ENCODE measurements at regions not wholly inside any gene's neighbourhood (a gene's known extent, or its start where the extent isn't known, plus 50 kb on each side); places are given as distances from the start of the nearest gene placed in this dataset.

- TF ChIP-seq DZIP1 (CRISPR knock-in tag; IDR thresholded peaks at IDR 0.05) = no peak
- no peak for TF ChIP-seq HDAC1 (CRISPR knock-in tag; IDR thresholded peaks at IDR 0.05)
- TF ChIP-seq SIN3B (IDR thresholded peaks at IDR 0.05; ENCODE audit: low read length) = no peak
- no peak for TF ChIP-seq PTBP1 (IDR thresholded peaks at IDR 0.05; ENCODE audit: low read depth, low read length, poor library complexity, severe bottlenecking)
- 0 out of 2 replicates have a peak, but pooled peaks have one; percentile 22 for TF ChIP-seq MED1 (CRISPR knock-in tag; IDR thresholded peaks at IDR 0.05)
- no peak for TF ChIP-seq ZMAT3 (CRISPR knock-in tag; conservative IDR thresholded peaks at IDR 0.05)
- peak; percentile 49 for TF ChIP-seq SAP130 (CRISPR knock-in tag; IDR thresholded peaks at IDR 0.05; ENCODE audit: low read depth)
- no peak for TF ChIP-seq TFDP2 (CRISPR knock-in tag; IDR thresholded peaks at IDR 0.05)
- no peak for TF ChIP-seq JDP2 (CRISPR knock-in tag; IDR thresholded peaks at IDR 0.05; ENCODE audit: borderline replicate concordance)
- peak; percentile 56 for TF ChIP-seq ARID5B (CRISPR knock-in tag; IDR thresholded peaks at IDR 0.05)
- no peak for TF ChIP-seq KDM6A (CRISPR knock-in tag; IDR thresholded peaks at IDR 0.05; ENCODE audit: low read depth)
- no peak for TF ChIP-seq RFX3 (CRISPR knock-in tag; IDR thresholded peaks at IDR 0.05)
- no peak for TF ChIP-seq XBP1 (CRISPR knock-in tag; IDR thresholded peaks at IDR 0.05)
- TF ChIP-seq ZNF598 (CRISPR knock-in tag; IDR thresholded peaks at IDR 0.05; ENCODE audit: borderline replicate concordance) = no peak
- TF ChIP-seq ZNF709 (CRISPR knock-in tag; IDR thresholded peaks at IDR 0.05) = no peak
- no peak for TF ChIP-seq TFDP1 (CRISPR knock-in tag; IDR thresholded peaks at IDR 0.05; ENCODE audit: borderline replicate concordance)
- no peak for TF ChIP-seq FOXA1 (IDR thresholded peaks at IDR 0.05)
- TF ChIP-seq FOXA1 (CRISPR knock-in tag; IDR thresholded peaks at IDR 0.05) = 0 out of 2 replicates have a peak, but pooled peaks have one; percentile 17
- no peak for TF ChIP-seq KDM3A (CRISPR knock-in tag; IDR thresholded peaks at IDR 0.05; ENCODE audit: low read depth)
- no peak for TF ChIP-seq GABPA (IDR thresholded peaks at IDR 0.05; ENCODE audit: low read depth, low read length)
- TF ChIP-seq GABPA (CRISPR knock-in tag; IDR thresholded peaks at IDR 0.05; ENCODE audit: low read depth) = peak; percentile 50
- no peak for TF ChIP-seq PLSCR1 (CRISPR knock-in tag; IDR thresholded peaks at IDR 0.05; ENCODE audit: borderline replicate concordance)
Measured at GRCh38 chr1:94319319-94320102, 82.1 kb upstream of the ARHGAP29 start (continued).

All from HepG2 (cell line).